NB4 (cell line): ENCODE measurements at regions not wholly inside any gene's neighbourhood (a gene's known extent, or its start where the extent isn't known, plus 50 kb on each side); places are given as distances from the start of the nearest gene placed in this dataset.

ENCODE experiments used
- CTCF ChIP-seq: IDR thresholded peaks from one replicate; pipeline ENCODE4 v1.5.1; 2012; ENCODE audit warnings: low read depth, low read length
- MYC ChIP-seq: IDR thresholded peaks from 2 replicates; pipeline ENCODE4 v1.6.1; 2011; ENCODE audit warnings: low read depth, low read length
- POLR2A ChIP-seq: IDR thresholded peaks from 2 replicates; pipeline ENCODE4 v1.6.1; 2011; ENCODE audit warnings: mild to moderate bottlenecking; ENCODE audit not compliant: insufficient read length; ENCODE audit errors: extremely low read depth

- TF ChIP-seq CTCF (no peak), MYC (no peak), POLR2A (no peak)
These were observed 163.5 kb upstream of the TLL1 start for GRCh38 chr4:165709516-165709915.
